Suppressor macrophage treated with lipopolysaccharide for 1 hour (primary cell): ENCODE measurements at regions not wholly inside any gene's neighbourhood (a gene's known extent, or its start where the extent isn't known, plus 50 kb on each side); places are given as distances from the start of the nearest gene placed in this dataset.
"Not testable (repeated sequence)": the region's sequence is repeated elsewhere in the genome, so short reads cannot be mapped to it uniquely, and the experiment has no call there.

Source experiments
- DNase-seq, 3 donors: peaks; one replicate each; pipeline ENCODE4 v3.0.0-alpha.2; 2020 to 2022

- no peak for DNase-seq
Measured at GRCh38 chr20:19027971-19028370, 184.5 kb upstream of the SLC24A3 start.

- DNase-seq: no peak
Measured at GRCh38 chr20:19041787-19042186, 170.7 kb upstream of the SLC24A3 start.

GRCh38 chr20:19045371-19045770, 167.1 kb upstream of the SLC24A3 start:
- peak in 1 of 3 donors; percentile 4 for DNase-seq

GRCh38 chr20:19047040-19047950, 165.1 kb upstream of the SLC24A3 start:
- DNase-seq: no peak

- no peak for DNase-seq
Measured at GRCh38 chr20:19047951-19048296, 164.5 kb upstream of the SLC24A3 start.

GRCh38 chr20:19048995-19049501, 163.4 kb upstream of the SLC24A3 start:
- no peak for DNase-seq

- DNase-seq: no peak
Measured at GRCh38 chr20:19049514-19049913, 162.9 kb upstream of the SLC24A3 start.

- DNase-seq: peak in 2 of 3 donors; percentile 10 to 25
Measured at GRCh38 chr20:19056909-19057308, 155.5 kb upstream of the SLC24A3 start.

GRCh38 chr20:19064788-19065187, 147.7 kb upstream of the SLC24A3 start:
- not testable (repeated sequence) for DNase-seq

- no peak for DNase-seq
Measured at GRCh38 chr20:19067986-19068385, 144.5 kb upstream of the SLC24A3 start.

- DNase-seq: no peak
Measured at GRCh38 chr20:19070026-19070425, 142.4 kb upstream of the SLC24A3 start.

GRCh38 chr20:19070681-19071445, 141.6 kb upstream of the SLC24A3 start:
- DNase-seq: peak; percentile 18 to 50 (median 47)

GRCh38 chr20:19071446-19071725, 141.1 kb upstream of the SLC24A3 start:
- DNase-seq: no peak

GRCh38 chr20:19071902-19072498, 140.4 kb upstream of the SLC24A3 start:
- no peak for DNase-seq

- DNase-seq: no peak
Measured at GRCh38 chr20:19072988-19073387, 139.5 kb upstream of the SLC24A3 start.

GRCh38 chr20:19073584-19074218, 138.7 kb upstream of the SLC24A3 start:
- DNase-seq: peak in 1 of 3 donors; percentile 1

- DNase-seq: no peak
Measured at GRCh38 chr20:19074356-19074755, 138.1 kb upstream of the SLC24A3 start.

GRCh38 chr20:19074828-19075516, 137.5 kb upstream of the SLC24A3 start:
- DNase-seq: peak; percentile 21 to 40 (median 35)

- no peak for DNase-seq
Measured at GRCh38 chr20:19077370-19078220, 134.8 kb upstream of the SLC24A3 start.

GRCh38 chr20:19078448-19079373, 133.7 kb upstream of the SLC24A3 start:
- DNase-seq: no peak
